HG02981 (cell line): ENCODE measurements at regions not wholly inside any gene's neighbourhood (a gene's known extent, or its start where the extent isn't known, plus 50 kb on each side); places are given as distances from the start of the nearest gene placed in this dataset.
"Not testable (repeated sequence)": the region's sequence is repeated elsewhere in the genome, so short reads cannot be mapped to it uniquely, and the experiment has no call there.

ENCODE experiments used
- ATAC-seq: cut with Tn5 transposase; IDR thresholded peaks from one replicate; pipeline ENCODE4 v1.9.1; 2021; ENCODE audit warnings: mild to moderate bottlenecking, moderate library complexity; ENCODE audit not compliant: unreplicated experiment

DNA sequence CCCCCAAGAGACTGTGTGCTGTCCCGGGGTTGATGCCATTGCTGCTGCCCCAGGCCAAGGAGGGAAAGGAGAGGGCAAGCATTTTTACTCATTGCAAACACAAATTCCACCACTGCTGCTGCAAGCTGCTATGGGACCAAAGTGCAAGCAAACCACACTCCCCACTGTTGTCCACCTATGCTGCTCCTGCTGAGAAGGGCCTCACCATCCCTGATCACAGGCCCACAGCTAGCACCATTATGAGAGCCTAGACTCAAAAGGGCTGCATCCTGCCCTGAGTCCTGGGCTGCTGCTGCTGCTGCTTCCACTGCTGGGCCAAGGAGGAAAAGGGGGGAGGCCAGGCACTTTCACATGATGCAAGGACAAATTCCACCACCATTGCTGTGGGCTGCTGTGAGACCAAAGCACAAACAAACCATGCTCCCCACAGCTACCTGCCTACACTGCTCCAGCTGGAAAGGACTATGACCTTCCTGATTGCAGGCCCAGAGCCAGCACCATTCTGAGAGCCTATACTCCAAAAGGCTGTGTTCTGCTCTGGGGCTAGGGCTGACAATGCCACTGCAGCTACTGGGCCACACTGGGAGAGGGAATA is 218.2 kb upstream of the ZCCHC13 start:
- ATAC-seq = no peak

DNA sequence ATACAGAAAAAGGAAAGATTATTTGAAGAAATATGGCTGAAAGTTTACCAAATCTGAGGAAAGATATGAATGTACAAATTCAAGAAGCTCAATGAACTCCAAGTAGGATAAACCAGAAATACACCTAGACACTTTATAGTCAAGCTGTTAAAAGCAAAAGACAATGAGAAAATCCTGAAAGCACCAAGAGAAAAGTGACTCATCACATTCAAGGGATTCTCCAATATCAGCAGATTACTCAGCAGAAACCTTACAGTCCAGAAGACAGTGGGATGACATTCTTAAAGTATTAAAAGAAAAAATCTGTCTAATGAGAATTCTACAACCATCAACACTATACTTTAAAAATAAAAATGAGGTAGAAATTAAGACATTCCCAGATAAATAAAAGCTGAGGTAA is 223.8 kb upstream of the ZCCHC13 start:
- ATAC-seq = no peak

- no peak for ATAC-seq
These were observed 213.4 kb upstream of the XIST start for GRCh38 chrX:74065831-74066390.

DNA sequence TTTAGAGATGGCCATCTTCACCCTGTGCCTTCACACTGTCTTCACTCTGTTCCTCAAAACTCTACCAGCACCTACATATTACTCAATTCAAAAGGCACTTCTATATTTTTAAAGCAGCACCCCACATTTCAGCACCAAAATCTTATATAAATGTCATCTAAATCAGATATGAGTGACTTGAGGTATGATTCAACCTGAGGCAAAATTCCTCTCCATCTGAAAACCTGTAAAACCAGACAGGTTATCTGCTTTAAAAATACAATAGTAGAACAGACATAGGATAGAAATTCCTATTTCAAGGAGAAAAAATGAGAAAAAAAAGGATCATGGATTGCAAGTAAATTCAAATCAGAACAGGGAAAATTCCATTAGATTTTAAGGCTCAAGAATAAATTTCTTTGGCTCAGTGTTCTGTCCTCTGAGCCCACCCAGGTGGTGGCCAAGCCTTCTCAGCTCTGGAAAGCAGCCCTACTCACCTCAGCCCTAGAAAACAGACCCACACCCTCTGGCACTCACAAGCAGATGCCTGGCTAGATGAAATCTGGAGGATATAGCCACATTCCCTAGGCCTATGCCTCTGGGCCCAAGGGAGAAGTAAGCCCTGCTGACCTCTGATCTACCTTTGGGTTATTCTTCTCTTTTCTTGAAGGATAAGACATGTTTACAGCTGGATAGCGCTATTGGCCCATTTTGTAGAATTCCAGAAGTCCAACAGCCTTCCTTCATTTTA is 211.1 kb upstream of the XIST start:
- ATAC-seq = no peak

GRCh38 chrX:74061879-74062278 is 209.4 kb upstream of the XIST start:
- no peak for ATAC-seq

- ATAC-seq = no peak
These were observed 196.6 kb upstream of the XIST start for GRCh38 chrX:74049126-74049525.

- not testable (repeated sequence) for ATAC-seq
These were observed 181.6 kb upstream of the XIST start for GRCh38 chrX:74034066-74034465.

DNA sequence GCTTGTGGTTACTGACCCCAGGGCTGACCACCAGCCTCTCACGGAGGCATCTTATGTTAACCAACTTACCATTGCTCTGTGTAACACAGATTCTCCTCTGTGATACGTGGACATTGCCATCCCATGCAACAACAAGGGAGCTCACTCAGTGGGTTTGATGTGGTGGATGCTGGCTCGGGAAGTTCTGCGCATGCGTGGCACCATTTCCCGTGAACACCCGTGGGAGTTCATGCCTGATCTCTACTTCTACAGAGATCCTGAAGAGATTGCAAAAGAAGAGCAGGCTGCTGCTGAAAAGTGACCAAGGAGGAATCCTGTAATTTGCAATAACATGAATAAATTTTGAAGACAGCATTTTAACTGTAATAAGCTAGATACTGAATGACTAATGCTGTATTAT is 179.0 kb upstream of the XIST start:
- not testable (repeated sequence) for ATAC-seq

DNA sequence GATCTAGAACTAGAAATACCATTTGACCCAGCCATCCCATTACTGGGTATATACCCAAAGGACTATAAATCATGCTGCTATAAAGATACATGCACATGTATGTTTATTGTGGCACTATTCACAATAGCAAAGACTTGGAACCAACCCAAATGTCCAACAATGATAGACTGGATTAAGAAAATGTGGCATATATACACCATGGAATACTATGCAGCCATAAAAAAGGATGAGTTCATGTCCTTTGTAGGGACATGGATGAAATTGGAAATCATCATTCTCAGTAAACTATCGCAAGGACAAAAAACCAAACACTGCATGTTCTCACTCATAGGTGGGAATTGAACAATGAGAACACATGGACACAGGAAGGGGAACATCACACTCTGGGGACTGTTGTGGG is 178.3 kb upstream of the XIST start:
- not testable (repeated sequence) for ATAC-seq

- not testable (repeated sequence) for ATAC-seq
These were observed 172.6 kb upstream of the XIST start for GRCh38 chrX:74025145-74025544.

GRCh38 chrX:74023203-74023602 is 170.7 kb upstream of the XIST start:
- ATAC-seq = no peak

DNA sequence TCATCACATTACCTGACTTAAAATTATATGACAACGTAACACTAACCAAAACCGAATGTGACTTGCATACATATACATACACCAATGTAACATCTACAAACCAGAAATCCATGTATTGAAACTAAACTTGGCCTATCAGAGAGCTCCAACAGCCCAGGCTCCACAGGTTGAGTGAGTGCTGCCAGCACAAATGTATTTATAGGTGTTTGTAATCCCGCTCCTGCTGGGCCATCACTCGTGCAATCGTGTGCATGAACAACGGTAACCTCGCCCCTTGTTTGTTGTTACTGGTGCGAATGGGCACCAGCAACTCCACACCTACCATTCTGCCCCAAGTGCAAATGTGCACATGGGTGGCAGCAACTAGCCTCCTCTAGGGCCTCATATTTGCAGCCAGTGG is 165.7 kb upstream of the XIST start:
- ATAC-seq = no peak

GRCh38 chrX:74015379-74016019 is 163.0 kb upstream of the XIST start:
- peak; percentile 88 for ATAC-seq

DNA sequence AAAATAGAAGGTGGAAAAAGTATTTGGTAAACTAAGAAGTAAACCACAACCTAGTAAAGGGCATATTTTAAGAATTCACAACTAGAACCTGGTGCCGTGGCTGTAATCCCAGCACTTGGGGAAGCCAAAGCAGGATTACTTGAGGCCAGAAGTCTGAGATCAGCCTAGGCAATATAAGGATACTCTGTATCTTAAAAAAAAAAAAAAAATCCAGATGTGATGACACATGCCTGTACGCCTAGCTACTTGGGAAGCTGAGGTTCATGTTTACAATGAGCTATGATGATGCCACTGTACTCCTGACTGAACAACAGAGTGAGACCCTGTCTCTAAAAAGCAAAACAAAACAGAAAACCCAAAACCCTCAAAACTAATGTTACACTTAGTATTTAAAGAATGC is 156.5 kb upstream of the XIST start:
- ATAC-seq = no peak

GRCh38 chrX:73992019-73992418 is 139.5 kb upstream of the XIST start:
- ATAC-seq = no peak

GRCh38 chrX:73987166-73987565 is 134.7 kb upstream of the XIST start:
- ATAC-seq = no peak

- no peak for ATAC-seq
These were observed 127.1 kb upstream of the XIST start for GRCh38 chrX:73979551-73980131.

DNA sequence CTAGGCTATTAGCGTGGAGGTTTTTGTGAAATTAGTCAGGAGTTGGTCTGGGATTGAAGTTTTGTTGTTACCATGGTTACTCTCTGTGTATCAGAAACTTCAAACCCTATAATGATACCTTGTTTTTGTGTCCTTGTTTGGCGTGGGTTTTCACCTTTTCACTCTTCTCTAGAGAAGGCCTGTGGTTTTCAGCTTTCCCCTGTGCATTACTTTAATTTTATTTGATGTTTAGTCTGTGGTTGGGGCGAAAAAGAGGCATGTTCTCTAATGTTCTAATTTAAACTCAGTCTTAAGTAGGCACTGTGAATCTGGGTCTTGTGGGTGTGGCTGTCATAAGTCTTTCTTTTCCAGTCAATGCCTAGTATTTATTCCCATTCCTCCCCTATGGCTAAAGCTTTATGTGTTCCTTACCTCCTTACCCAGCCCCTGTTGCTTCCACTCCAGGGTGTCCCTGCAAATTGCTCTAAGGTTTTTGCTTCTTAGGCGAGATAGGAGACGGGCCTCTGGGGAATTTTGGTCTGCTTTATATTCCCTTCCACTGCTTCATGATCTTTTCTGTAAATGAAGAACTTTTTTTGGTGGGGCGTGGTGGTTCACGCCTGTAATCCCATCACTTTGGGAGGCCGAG is 125.1 kb upstream of the XIST start:
- ATAC-seq = peak; percentile 96

DNA sequence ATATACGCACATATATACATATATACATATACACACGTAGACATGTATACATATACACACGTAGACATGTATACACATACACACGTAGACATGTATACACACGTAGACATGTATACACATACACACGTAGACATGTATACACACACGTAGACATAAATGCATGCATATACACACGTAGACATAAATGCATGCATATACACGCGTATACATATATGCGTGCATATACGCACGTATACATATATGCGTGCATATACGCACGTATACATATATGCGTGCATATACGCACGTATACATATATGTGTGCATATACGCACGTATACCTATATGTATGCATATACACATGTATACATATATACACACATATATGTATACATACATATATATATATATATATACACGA is 114.9 kb upstream of the XIST start:
- ATAC-seq = not testable (repeated sequence)

GRCh38 chrX:73965833-73966232 is 113.3 kb upstream of the XIST start:
- ATAC-seq = no peak

DNA sequence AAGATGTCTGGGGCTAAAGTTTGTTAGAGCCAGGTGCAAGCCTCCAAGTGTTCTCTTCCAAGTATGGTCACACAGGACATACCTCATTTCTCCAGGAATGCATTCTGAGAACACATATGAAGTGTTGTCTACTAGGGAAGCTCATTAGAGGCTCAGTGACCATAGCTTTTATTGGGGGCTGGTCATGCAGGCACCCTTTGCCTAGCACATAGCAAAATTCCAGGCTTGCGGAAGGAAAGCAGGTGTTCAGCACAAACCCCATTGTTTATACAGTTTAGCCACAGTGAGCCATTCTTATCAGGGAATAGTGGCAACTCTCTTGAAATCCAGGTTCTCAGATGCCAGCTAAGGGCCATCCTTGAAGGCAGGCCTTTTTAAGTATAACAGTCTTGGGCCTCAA is 112.1 kb upstream of the XIST start:
- no peak for ATAC-seq
